PC-9 (cell line): ENCODE measurements at regions not wholly inside any gene's neighbourhood (a gene's known extent, or its start where the extent isn't known, plus 50 kb on each side); places are given as distances from the start of the nearest gene placed in this dataset.

Experiments
- CTCF ChIP-seq: fragments of 200-600 bp; sonication (generic); conservative IDR thresholded peaks from 2 replicates; pipeline ENCODE4 v1.6.1; 2017; ENCODE audit warnings: mixed run types, antibody characterized with exemption, mild to moderate bottlenecking, moderate library complexity
- EZH2 ChIP-seq: fragments of 200-600 bp; sonication (generic); IDR thresholded peaks from 2 replicates; pipeline ENCODE4 v1.8.0; 2017; ENCODE audit warnings: antibody characterized with exemption, low read depth

DNA sequence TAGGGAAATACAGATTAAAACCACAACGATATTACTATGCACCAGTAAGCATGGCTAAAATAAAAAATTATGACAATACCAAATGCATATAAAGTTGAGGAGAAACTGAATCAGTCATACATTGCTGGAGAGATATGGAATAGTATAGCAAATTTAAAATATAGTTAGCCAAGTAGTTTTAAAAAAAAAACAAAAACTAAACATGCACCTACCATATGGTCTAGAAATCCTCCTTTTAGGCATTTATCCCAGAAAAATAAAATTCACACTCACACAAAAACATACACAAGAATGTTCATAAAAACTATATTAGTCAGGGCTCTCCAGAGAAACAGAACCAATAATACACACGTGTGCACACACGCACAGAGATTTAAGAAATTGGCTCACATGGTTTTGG lies 175.8 kb downstream of the IPMK start:
- TF ChIP-seq CTCF (no peak), EZH2 (no peak)
